ENCODE measurements at regions not wholly inside any gene's neighbourhood (a gene's known extent, or its start where the extent isn't known, plus 50 kb on each side); places are given as distances from the start of the nearest gene placed in this dataset.

DNA sequence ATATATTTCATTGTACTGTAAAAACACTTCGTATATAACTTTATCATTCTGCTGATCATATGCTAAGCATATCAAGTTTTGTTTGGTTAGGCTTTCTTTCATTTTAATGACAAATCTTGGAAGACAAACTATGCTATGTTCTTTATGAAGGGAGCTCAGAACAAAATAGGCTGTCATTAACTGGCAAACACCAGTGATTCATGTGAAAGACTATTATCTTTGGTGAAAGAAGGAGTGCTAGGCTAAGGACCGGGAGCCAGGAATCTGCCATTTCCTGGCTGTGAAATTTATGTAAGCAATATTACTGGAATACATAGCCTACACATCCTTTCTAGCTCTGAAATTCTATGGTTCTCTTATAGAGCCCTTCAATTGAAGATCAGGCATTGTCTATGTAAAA is 136.2 kb upstream of the CCN2 start:
- no CpG with 5 or more reads among the region's 2 CpGs for WGBS (ENCODE audit: extremely low coverage, insufficient read length, low lambda C conversion rate)
- Histone ChIP-seq H3K18ac (ENCODE audit: insufficient read length, low read depth, low read length) (no peak overlapping the region), H3K79me2 (ENCODE audit: insufficient read depth, low read length) (no peaks in the 10 kb centered on the region), H3K23me2 (ENCODE audit: insufficient read length, low read depth, low read length, poor library complexity, severe bottlenecking) (no peaks in the 10 kb centered on the region), H3K4me1 (ENCODE audit: insufficient read depth, low read length) (no peaks in the 10 kb centered on the region; the same call in 1 of the 2 replicates), H4K91ac (ENCODE audit: insufficient read length, low read depth, low read length) (no peak overlapping the region), H2AK5ac (ENCODE audit: insufficient read length, low read length) (no peak overlapping the region), H3K56ac (ENCODE audit: insufficient read length, low read depth, low read length) (no peak overlapping the region), H2BK15ac (ENCODE audit: low read depth, low read length) (no peak overlapping the region), H3K27me3 (ENCODE audit: insufficient read depth, low read length) (no peaks in the 10 kb centered on the region), H4K20me1 (ENCODE audit: control insufficient read depth, insufficient read depth, insufficient read length) (no peaks in the 10 kb centered on the region), H3K27ac (ENCODE audit: insufficient read length, low read depth, low read length) (no peak overlapping the region), H2BK20ac (ENCODE audit: low read depth, low read length, poor library complexity, severe bottlenecking) (no peak overlapping the region), H3K14ac (ENCODE audit: insufficient read depth, low read length) (no peak overlapping the region), H2BK120ac (ENCODE audit: low read depth, low read length, poor library complexity, severe bottlenecking) (no peak overlapping the region), H3K79me1 (ENCODE audit: insufficient read depth, low read depth, low read length, poor library complexity, severe bottlenecking) (no peaks in the 10 kb centered on the region), H2BK5ac (ENCODE audit: insufficient read length, low read length) (no peak overlapping the region), H3K9ac (ENCODE audit: extremely low read depth, insufficient read length, low read length) (no peak overlapping the region), H2AFZ (ENCODE audit: low read length) (no peak overlapping the region), H3K4me2 (ENCODE audit: insufficient read depth, insufficient read length, low read length) (no peak overlapping the region), H4K5ac (ENCODE audit: insufficient read length, low read depth, low read length) (no peak overlapping the region), H4K8ac (replicated peaks; ENCODE audit: insufficient read length, low read depth, low read length) (no peak overlapping the region), H3T11ph (ENCODE audit: low read length) (no peak overlapping the region), H2BK12ac (ENCODE audit: insufficient read length, low read depth, low read length) (no peak overlapping the region), H3K9me3 (ENCODE audit: control insufficient read depth, low read depth, low read length) (no peaks in the 10 kb centered on the region), H3K23ac (ENCODE audit: insufficient read length, low read depth, low read length) (no peak overlapping the region), H3K4ac (ENCODE audit: low read depth, low read length) (no peak overlapping the region)
- no peak for DNase-seq
- Mint-ChIP-seq H3K9me3 (peaks cover 7 to 8% of the 10 kb centered on the region in 2 experiments; a peak in 4 of 5 replicates), H3K36me3 (ENCODE audit: insufficient read depth in 1 of 3, low read depth in 3 of 3) (peaks cover 0 to 16% (median 5%) of the 10 kb centered on the region in 3 experiments; a peak in 5 of 7 replicates), H3K27me3 (ENCODE audit: low read depth) (no peaks in the 10 kb centered on the region), H3K4me1 (peaks cover 20 to 33% of the 10 kb centered on the region in 2 experiments), H3K27ac (no peak overlapping the region), H3K4me3 (no peak overlapping the region)
- TF ChIP-seq, protein P1, sequence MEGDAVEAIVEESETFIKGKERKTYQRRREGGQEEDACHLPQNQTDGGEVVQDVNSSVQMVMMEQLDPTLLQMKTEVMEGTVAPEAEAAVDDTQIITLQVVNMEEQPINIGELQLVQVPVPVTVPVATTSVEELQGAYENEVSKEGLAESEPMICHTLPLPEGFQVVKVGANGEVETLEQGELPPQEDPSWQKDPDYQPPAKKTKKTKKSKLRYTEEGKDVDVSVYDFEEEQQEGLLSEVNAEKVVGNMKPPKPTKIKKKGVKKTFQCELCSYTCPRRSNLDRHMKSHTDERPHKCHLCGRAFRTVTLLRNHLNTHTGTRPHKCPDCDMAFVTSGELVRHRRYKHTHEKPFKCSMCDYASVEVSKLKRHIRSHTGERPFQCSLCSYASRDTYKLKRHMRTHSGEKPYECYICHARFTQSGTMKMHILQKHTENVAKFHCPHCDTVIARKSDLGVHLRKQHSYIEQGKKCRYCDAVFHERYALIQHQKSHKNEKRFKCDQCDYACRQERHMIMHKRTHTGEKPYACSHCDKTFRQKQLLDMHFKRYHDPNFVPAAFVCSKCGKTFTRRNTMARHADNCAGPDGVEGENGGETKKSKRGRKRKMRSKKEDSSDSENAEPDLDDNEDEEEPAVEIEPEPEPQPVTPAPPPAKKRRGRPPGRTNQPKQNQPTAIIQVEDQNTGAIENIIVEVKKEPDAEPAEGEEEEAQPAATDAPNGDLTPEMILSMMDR (conservative IDR thresholded peaks at IDR 0.05): no peak
